GM12874 (cell line): ENCODE measurements at regions not wholly inside any gene's neighbourhood (a gene's known extent, or its start where the extent isn't known, plus 50 kb on each side); places are given as distances from the start of the nearest gene placed in this dataset.

Experiments used
- TF ChIP-seq, protein P1 (sequence below): IDR thresholded peaks from 2 replicates; pipeline ENCODE4 v1.5.1; 2011; ENCODE audit warnings: low read depth, mild to moderate bottlenecking, control low read depth, low read length, moderate library complexity; ENCODE audit not compliant: insufficient read depth

DNA sequence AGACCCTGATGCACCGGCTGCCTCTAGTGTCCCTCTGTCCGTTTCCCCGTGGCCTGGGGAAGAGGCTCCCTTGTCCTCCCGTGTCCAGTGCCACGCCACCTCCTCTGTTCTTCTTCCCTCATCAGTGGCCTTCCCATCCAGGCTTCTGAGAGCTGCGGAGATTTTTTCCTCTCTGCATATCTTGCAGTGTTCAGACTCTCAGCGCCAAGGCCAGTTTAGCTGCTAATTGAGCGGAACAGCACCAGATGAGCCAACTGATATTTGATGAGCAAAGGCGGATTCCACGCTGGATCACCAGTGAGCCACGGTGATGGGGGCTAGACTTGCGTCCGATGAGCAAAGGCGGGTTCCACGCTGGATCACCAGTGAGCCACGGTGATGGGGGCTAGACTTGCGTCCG is 257.6 kb downstream of the FOXL1 start:
- TF ChIP-seq, protein P1, sequence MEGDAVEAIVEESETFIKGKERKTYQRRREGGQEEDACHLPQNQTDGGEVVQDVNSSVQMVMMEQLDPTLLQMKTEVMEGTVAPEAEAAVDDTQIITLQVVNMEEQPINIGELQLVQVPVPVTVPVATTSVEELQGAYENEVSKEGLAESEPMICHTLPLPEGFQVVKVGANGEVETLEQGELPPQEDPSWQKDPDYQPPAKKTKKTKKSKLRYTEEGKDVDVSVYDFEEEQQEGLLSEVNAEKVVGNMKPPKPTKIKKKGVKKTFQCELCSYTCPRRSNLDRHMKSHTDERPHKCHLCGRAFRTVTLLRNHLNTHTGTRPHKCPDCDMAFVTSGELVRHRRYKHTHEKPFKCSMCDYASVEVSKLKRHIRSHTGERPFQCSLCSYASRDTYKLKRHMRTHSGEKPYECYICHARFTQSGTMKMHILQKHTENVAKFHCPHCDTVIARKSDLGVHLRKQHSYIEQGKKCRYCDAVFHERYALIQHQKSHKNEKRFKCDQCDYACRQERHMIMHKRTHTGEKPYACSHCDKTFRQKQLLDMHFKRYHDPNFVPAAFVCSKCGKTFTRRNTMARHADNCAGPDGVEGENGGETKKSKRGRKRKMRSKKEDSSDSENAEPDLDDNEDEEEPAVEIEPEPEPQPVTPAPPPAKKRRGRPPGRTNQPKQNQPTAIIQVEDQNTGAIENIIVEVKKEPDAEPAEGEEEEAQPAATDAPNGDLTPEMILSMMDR = no peak

DNA sequence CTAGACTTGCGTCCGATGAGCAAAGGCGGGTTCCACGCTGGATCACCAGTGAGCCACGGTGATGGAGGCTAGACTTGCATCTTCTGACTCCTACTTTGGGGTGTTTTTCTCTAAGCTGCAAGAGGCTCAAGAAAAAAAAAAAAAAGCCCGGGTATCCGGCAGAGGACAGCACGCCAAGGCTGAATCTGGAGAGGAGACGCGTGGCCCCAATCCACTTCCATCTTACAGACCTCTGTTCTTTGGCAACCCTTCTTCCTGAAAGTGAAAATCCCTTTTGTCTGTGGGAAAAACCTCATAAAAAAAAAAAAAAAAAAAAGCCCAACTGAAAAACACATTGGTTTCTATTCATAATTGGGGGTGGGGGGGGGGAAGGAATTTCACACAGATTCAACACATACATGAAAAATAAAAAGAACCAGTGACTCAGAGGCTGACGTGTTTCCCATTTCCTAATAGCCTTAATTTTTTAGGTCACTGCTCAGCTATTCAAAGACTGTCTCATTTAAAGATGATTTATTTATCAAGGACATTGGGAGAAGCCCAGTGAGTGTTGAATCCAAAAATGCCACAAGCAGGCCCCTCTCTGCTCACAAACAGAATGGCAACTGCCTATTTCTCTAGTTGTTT is 258.3 kb downstream of the FOXL1 start:
- TF ChIP-seq, protein P1 = no peak

DNA sequence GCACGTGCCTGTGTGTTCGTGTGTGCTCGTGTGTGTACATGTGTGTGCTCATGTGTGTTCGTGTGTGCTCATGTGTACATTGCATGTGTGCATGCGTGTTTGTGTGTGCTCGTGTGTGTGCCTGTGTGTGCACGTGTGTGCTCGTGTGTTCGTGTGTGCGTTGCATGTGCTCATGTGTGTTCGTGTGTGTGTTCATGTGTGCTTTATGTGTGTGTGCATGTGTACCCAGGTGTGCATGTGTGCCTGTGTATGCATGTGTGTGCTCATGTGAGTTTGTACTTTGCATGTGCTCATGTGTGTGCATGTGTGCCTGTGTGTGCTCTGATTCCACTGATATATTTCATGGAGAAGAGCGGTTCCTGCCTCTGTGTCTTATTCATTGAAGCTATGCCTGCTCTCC is 265.5 kb downstream of the FOXL1 start:
- TF ChIP-seq, protein P1 = no peak

DNA sequence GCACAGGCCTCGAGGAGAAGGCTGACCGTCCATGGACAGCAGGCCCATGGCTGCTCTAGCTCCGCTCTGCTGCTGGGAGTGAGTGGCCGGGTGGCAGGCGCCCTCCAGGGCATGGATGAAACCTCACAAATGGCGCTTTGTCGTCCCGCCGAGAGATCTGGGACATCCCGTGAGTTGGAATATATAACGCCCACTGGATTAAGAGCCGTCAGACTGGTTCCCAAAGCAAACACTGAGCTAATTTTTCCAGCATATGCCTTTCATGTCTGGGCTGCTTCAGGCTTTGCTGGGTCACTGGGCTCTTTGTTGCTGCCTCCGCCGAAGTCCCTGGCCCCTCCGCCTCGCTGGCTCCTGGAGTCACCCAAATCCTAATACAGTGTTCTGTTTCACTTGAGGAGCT is 266.3 kb downstream of the FOXL1 start:
- TF ChIP-seq, protein P1 = no peak

DNA sequence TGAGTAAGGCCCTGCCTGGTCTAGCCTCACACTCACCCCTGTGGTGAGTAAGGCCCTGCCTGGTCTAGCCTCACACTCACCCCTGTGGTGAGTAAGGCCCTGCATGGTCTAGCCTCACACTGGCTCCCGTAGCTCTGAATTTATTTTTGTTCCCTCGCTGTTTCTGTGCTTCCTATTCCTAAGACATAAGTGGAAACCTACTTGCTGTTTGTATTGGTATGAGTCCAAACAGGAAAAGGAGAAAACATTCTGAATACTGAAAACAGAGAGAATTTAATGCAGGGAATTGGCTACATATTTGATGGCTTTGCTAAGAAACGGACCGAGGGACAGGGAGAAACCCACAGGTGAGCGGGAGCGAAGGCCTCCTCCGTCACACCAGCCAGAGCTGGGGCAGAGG is 267.8 kb downstream of the FOXL1 start:
- TF ChIP-seq, protein P1 = no peak

DNA sequence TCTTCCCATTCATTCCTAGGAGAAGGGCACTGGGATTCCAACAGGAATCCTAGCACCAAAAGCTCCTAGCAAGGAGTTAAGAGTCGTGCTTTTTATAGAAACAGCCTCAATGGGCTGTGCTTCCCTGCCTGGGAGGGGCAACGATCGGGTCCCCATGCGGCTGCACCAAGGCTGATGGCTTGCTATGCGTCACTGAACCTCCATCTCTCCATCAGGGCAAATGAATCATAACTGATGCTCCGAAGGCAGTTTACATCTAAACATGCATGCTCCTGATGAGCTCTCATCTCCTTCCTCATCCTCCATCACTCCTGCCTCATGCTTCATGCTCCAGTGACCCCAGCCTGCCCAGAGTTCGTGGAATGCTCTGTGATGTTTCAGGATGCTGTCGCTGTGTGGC is 270.5 kb downstream of the FOXL1 start:
- TF ChIP-seq, protein P1 = no peak

DNA sequence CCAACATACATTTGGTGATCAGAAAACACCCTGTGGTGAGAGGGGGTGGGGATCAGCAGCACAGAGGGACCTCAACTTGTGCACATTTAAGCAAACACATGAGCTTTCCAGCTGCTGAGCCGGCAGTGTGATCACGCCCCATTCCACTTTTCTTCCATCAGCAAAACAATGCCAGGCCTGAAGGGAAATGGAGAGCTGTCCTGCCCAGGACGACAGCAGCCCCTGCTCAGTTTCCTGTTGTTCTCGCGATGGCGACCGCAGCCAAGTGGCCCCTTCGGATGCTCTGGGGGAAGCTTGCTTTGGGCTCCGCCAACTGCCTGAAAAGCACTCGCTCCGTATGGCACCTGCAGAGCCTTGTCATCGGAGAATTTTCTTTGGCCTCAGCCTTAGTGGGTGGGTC is 272.3 kb downstream of the FOXL1 start:
- TF ChIP-seq, protein P1 = no peak
